PC-9 (cell line): ENCODE measurements at regions not wholly inside any gene's neighbourhood (a gene's known extent, or its start where the extent isn't known, plus 50 kb on each side); places are given as distances from the start of the nearest gene placed in this dataset.

Experiments used
- BruUV-seq: library from RNA; stranded (reverse); fragments of 400-500 nt; replicated peaks from 2 replicates; lab custom pipeline; 2021; lab: Mats Ljungman, UMichigan
- CTCF ChIA-PET: fragments of 300-600 bp; sonication (Branson Sonifier 250); formaldehyde crosslinking; loops from one replicate; lab custom pipeline; 2022; ENCODE audit warnings: antibody characterized with exemption; lab: Charles Lee
- POLR2A ChIA-PET: fragments of 300-600 bp; sonication (Branson Sonifier 250); formaldehyde crosslinking; loops from one replicate; lab custom pipeline; 2022; ENCODE audit warnings: antibody characterized with exemption; ENCODE audit not compliant: unreplicated experiment; lab: Charles Lee
- DNase-seq, 2 experiments: peaks; one replicate each; pipeline versions ENCODE4 v3.0.0 to v3.0.0-alpha.2; 2015 to 2022; ENCODE audit warnings: mixed read lengths in 1 of 2
- H2AFZ ChIP-seq: fragments of 200-600 bp; sonication (generic); 2 replicates; pipeline ENCODE4 v1.8.1; 2017; ENCODE audit warnings: antibody characterized with exemption
- H3F3A ChIP-seq: fragments of 200-600 bp; sonication (generic); 2 replicates; pipeline ENCODE4 v1.8.1; 2017; ENCODE audit warnings: antibody characterized with exemption, mild to moderate bottlenecking, low read depth; ENCODE audit not compliant: insufficient read depth
- H3K27ac ChIP-seq: fragments of 200-600 bp; sonication (generic); 2 replicates; pipeline ENCODE4 v1.6.1; 2016; ENCODE audit warnings: mixed run types
- H3K27me3 ChIP-seq: fragments of 200-600 bp; sonication (generic); 2 replicates; pipeline ENCODE4 v1.6.1; 2016; ENCODE audit warnings: low read depth, mixed run types; ENCODE audit not compliant: insufficient read depth
- H3K36me3 ChIP-seq: fragments of 200-600 bp; sonication (generic); 2 replicates; pipeline ENCODE4 v1.6.1; 2016; ENCODE audit warnings: low read depth, mixed run types
- H3K4me1 ChIP-seq: fragments of 200-600 bp; sonication (generic); replicated peaks from 2 replicates; pipeline ENCODE4 v1.6.1; 2016; ENCODE audit warnings: mixed run types; ENCODE audit not compliant: insufficient read depth
- H3K4me2 ChIP-seq: fragments of 200-600 bp; sonication (generic); 2 replicates; pipeline ENCODE4 v1.6.1; 2017; ENCODE audit warnings: mixed run types
- H3K4me3 ChIP-seq: fragments of 200-600 bp; sonication (generic); 2 replicates; pipeline ENCODE4 v1.6.1; 2016; ENCODE audit warnings: mixed run types
- H3K79me2 ChIP-seq: fragments of 200-600 bp; sonication (generic); 2 replicates; pipeline ENCODE4 v1.6.1; 2017; ENCODE audit warnings: low read depth, mixed run types
- H3K9me2 ChIP-seq: fragments of 200-600 bp; sonication (generic); 2 replicates; pipeline ENCODE4 v1.8.1; 2017; ENCODE audit warnings: mild to moderate bottlenecking; ENCODE audit not compliant: insufficient read depth
- H3K9me3 ChIP-seq: fragments of 200-600 bp; sonication (generic); 2 replicates; pipeline ENCODE4 v1.8.1; 2016; ENCODE audit warnings: low read depth; ENCODE audit not compliant: insufficient read depth
- H4K20me1 ChIP-seq: fragments of 200-600 bp; sonication (generic); 2 replicates; pipeline ENCODE4 v1.8.1; 2017; ENCODE audit not compliant: insufficient read depth
- CTCF ChIP-seq: fragments of 200-600 bp; sonication (generic); conservative IDR thresholded peaks from 2 replicates; pipeline ENCODE4 v1.6.1; 2017; ENCODE audit warnings: mixed run types, antibody characterized with exemption, mild to moderate bottlenecking, moderate library complexity
- EZH2 ChIP-seq: fragments of 200-600 bp; sonication (generic); IDR thresholded peaks from 2 replicates; pipeline ENCODE4 v1.8.0; 2017; ENCODE audit warnings: antibody characterized with exemption, low read depth
- intact Hi-C: fragments of 100-400 bp; cut with micrococcal nuclease; formaldehyde crosslinking; loops from one replicate; pipeline ENCODE4 v1.10.0; 2022; ENCODE audit not compliant: unreplicated experiment

- intact Hi-C loops = no loop called here
- no peaks in the 10 kb centered on the region for H3K9me3 ChIP-seq
- no peak for TF ChIP-seq CTCF
- no peak for TF ChIP-seq EZH2
- H3K27me3 ChIP-seq = peaks cover 39% of the 10 kb centered on the region
- H2AFZ ChIP-seq = no peak overlapping the region
- no peaks in the 10 kb centered on the region for H3K79me2 ChIP-seq
- POLR2A ChIA-PET = no interaction called here
- CTCF ChIA-PET = no interaction called here
- DNase-seq = no peak
- no peaks in the 10 kb centered on the region for H3K4me1 ChIP-seq
- no peaks in the 10 kb centered on the region for H3K36me3 ChIP-seq
- no peak overlapping the region for H3K27ac ChIP-seq
- no peak overlapping the region for H3K4me3 ChIP-seq
- H3K9me2 ChIP-seq = no peaks in the 10 kb centered on the region
- BruUV-seq = no TSS peak
- no peaks in the 10 kb centered on the region for H4K20me1 ChIP-seq
- H3F3A ChIP-seq = no peaks in the 10 kb centered on the region
- H3K4me2 ChIP-seq = no peak overlapping the region
These were observed 167.2 kb downstream of the KCNA5 start for GRCh38 chr12:5210923-5211290.

DNA sequence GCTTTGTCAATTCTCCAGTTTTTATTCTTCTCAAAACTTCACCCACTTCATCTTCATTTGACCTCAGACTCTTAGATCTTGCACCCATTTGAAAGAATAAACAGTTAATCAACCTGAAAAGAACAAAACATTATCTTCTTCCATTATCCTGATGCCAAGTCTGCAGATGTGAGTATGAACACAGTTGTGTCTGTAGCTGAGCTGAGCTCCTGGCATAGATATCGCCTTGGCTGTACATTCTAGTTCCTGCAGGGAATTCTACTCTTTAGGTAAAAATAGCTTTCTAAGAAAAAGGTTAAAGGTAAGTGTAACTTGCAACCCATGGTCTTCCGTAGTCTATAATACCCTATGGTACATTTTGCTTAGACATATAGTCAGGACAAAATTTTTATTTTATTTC, 169.7 kb downstream of the KCNA5 start:
- Histone ChIP-seq H3K9me3 (no peaks in the 10 kb centered on the region), H3K4me3 (no peak overlapping the region), H4K20me1 (no peaks in the 10 kb centered on the region), H3K4me2 (no peak overlapping the region), H3F3A (no peaks in the 10 kb centered on the region), H3K36me3 (no peaks in the 10 kb centered on the region), H3K4me1 (no peaks in the 10 kb centered on the region), H3K9me2 (no peaks in the 10 kb centered on the region), H3K27ac (no peak overlapping the region), H2AFZ (no peak overlapping the region), H3K79me2 (no peaks in the 10 kb centered on the region), H3K27me3 (peaks cover 32% of the 10 kb centered on the region)
- BruUV-seq = no TSS peak
- intact Hi-C loops = no loop called here
- DNase-seq = no peak
- TF ChIP-seq EZH2 (no peak), CTCF (no peak)
- ChIA-PET CTCF (no interaction called here), POLR2A (no interaction called here)

- no peak overlapping the region for H3K4me3 ChIP-seq
- no peaks in the 10 kb centered on the region for H3K9me2 ChIP-seq
- no peaks in the 10 kb centered on the region for H3K9me3 ChIP-seq
- H3K4me1 ChIP-seq = no peaks in the 10 kb centered on the region
- ChIA-PET POLR2A (no interaction called here), CTCF (no interaction called here)
- peaks cover 32% of the 10 kb centered on the region for H3K27me3 ChIP-seq
- TF ChIP-seq CTCF (no peak), EZH2 (no peak)
- BruUV-seq = no TSS peak
- H4K20me1 ChIP-seq = no peaks in the 10 kb centered on the region
- H3K27ac ChIP-seq = no peak overlapping the region
- H2AFZ ChIP-seq = no peak overlapping the region
- no peak overlapping the region for H3K4me2 ChIP-seq
- H3K36me3 ChIP-seq = no peaks in the 10 kb centered on the region
- intact Hi-C loops = no loop called here
- no peaks in the 10 kb centered on the region for H3K79me2 ChIP-seq
- no peaks in the 10 kb centered on the region for H3F3A ChIP-seq
- DNase-seq = no peak
These were observed 170.3 kb downstream of the KCNA5 start for GRCh38 chr12:5213990-5214389.
